Lung (tissue), 11 donors: ENCODE measurements at regions not wholly inside any gene's neighbourhood (a gene's known extent, or its start where the extent isn't known, plus 50 kb on each side); places are given as distances from the start of the nearest gene placed in this dataset.

Experiments
- ATAC-seq: fragments of 200-7000 bp; cut with Tn5 transposase; one replicate; pipeline ENCODE4 v1.9.1; 2020; ENCODE audit warnings: moderate number of reproducible peaks; ENCODE audit not compliant: insufficient read depth, low FRiP score
- DNase-seq, 3 donors: peaks; one replicate each; pipeline ENCODE4 v3.0.0-alpha.2; 2013 to 2017
- H3K27ac ChIP-seq, 2 donors: one replicate each; pipeline ENCODE4 v1.5.1; 2013; ENCODE audit warnings: mild to moderate bottlenecking in 2 of 2, moderate library complexity in 2 of 2, control low read depth in 1 of 2, inconsistent platforms in 1 of 2, low read depth in 1 of 2, low read length in 1 of 2
- H3K27me3 ChIP-seq, 3 donors: one replicate each; pipeline ENCODE4 v1.5.1; 2013; ENCODE audit warnings: low read length in 2 of 3; ENCODE audit not compliant: control insufficient read depth in 3 of 3, insufficient read depth in 3 of 3
- H3K36me3 ChIP-seq, 4 donors: one replicate each; pipeline ENCODE4 v1.5.1; 2013; ENCODE audit warnings: low read length in 4 of 4, mild to moderate bottlenecking in 1 of 4, moderate library complexity in 1 of 4; ENCODE audit not compliant: control insufficient read depth in 4 of 4, insufficient read depth in 4 of 4
- H3K4me1 ChIP-seq, 5 donors: one replicate each; pipeline ENCODE4 v1.5.1; 2013; ENCODE audit warnings: low read length in 5 of 5, mild to moderate bottlenecking in 2 of 5, moderate library complexity in 1 of 5; ENCODE audit not compliant: control insufficient read depth in 5 of 5, insufficient read depth in 5 of 5
- H3K4me3 ChIP-seq: one replicate; pipeline ENCODE4 v1.5.1; 2013; ENCODE audit warnings: mild to moderate bottlenecking, control low read depth, moderate library complexity
- H3K9ac ChIP-seq, 2 donors: one replicate each; pipeline ENCODE4 v1.5.1; 2013; ENCODE audit warnings: low read length in 2 of 2, control low read depth in 1 of 2; ENCODE audit not compliant: insufficient read depth in 1 of 2
- H3K9me3 ChIP-seq, 4 donors: one replicate each; pipeline ENCODE4 v1.5.1; 2013; ENCODE audit warnings: low read length in 3 of 4, mild to moderate bottlenecking in 1 of 4, moderate library complexity in 1 of 4; ENCODE audit not compliant: control insufficient read depth in 4 of 4, insufficient read depth in 3 of 4
- WGBS, 2 donors: extraction: QIAGEN DNeasy Blood & Tissue Kit; methylation state at CpG; one replicate each; pipeline ENCODE4 v1.1.7; 2013; 5-methylcytosine and 5-hydroxymethylcytosine counted together
- TF ChIP-seq, protein P1 (sequence below): IDR thresholded peaks from 2 replicates; pipeline ENCODE4 v1.5.1; 2012; ENCODE audit warnings: mild to moderate bottlenecking; ENCODE audit errors: control extremely low read depth, extremely low read depth
- donor health status: control.
- donor health status: control.
- donor health status: Bipolar disorder and iron deficiency.
- donor health status: healthy.
- donor health status: DM: yes; HTN: yes; CAD: no.

DNA sequence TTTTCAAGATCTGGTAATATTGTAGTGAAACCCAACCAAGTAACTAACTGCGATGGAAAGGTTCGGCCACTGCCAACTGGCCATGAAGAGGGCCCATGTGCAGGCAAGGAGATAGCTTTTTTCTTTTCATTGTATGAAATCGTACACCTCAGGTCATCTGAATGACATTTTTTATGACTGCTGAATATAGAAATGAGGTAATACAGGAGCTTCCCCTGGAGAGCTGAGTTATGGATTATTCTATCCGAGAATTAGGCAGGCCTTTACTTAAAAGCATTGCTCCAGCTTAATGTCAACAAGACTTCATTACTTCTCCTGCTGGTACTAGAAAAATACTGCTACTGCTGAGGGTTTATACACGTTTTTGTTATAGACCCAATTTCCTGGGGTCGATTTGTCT is 1215.6 kb downstream of the EFNB2 start:
- no peak for ATAC-seq
- no peaks in the 10 kb centered on the region for H3K9me3 ChIP-seq
- H3K9ac ChIP-seq, result no peak overlapping the region

DNA sequence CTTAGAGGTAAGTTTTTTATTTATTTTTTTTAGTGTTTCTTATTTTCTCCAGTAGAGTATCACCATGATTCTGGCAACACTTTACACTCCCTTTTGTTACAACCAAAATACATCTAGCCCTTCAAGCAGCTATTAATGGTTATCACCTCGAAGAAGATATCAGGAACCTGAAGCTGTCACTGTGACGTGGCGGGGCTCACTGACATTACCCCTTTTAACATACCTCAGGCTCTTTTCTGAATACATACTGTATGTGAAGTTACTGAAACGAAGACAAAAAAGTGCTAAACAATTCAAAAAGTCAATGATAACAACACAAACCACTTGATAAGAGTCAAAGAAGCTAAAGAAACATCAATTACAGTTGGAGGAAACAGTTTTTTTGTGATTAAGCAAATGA is 1218.7 kb downstream of the EFNB2 start:
- Histone ChIP-seq H3K4me1 (no peaks in the 10 kb centered on the region), H3K27me3 (no peaks in the 10 kb centered on the region), H3K9me3 (no peaks in the 10 kb centered on the region), H3K36me3 (no peaks in the 10 kb centered on the region), H3K27ac (no peak overlapping the region), H3K9ac (no peak overlapping the region), H3K4me3 (no peak overlapping the region)
- 79 to 91% methylated on average over 4 of the region's 4 CpGs for WGBS, 2 donors
- DNase-seq (no peak), ATAC-seq (no peak)
- TF ChIP-seq, protein P1, sequence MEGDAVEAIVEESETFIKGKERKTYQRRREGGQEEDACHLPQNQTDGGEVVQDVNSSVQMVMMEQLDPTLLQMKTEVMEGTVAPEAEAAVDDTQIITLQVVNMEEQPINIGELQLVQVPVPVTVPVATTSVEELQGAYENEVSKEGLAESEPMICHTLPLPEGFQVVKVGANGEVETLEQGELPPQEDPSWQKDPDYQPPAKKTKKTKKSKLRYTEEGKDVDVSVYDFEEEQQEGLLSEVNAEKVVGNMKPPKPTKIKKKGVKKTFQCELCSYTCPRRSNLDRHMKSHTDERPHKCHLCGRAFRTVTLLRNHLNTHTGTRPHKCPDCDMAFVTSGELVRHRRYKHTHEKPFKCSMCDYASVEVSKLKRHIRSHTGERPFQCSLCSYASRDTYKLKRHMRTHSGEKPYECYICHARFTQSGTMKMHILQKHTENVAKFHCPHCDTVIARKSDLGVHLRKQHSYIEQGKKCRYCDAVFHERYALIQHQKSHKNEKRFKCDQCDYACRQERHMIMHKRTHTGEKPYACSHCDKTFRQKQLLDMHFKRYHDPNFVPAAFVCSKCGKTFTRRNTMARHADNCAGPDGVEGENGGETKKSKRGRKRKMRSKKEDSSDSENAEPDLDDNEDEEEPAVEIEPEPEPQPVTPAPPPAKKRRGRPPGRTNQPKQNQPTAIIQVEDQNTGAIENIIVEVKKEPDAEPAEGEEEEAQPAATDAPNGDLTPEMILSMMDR, result no peak

More for the DNA sequence above, 1215.6 kb downstream of the EFNB2 start:
- H3K36me3 ChIP-seq, result no peaks in the 10 kb centered on the region
- peaks cover 0 to 3% (median 0%) of the 10 kb centered on the region in 3 donors for H3K27me3 ChIP-seq
- no peak overlapping the region for H3K27ac ChIP-seq
- H3K4me1 ChIP-seq, result no peaks in the 10 kb centered on the region
- DNase-seq, result no peak
- no peak overlapping the region for H3K4me3 ChIP-seq
- 76 to 88% methylated on average over 6 of the region's 6 CpGs for WGBS, 2 donors
- TF ChIP-seq, protein P1, result no peak

DNA sequence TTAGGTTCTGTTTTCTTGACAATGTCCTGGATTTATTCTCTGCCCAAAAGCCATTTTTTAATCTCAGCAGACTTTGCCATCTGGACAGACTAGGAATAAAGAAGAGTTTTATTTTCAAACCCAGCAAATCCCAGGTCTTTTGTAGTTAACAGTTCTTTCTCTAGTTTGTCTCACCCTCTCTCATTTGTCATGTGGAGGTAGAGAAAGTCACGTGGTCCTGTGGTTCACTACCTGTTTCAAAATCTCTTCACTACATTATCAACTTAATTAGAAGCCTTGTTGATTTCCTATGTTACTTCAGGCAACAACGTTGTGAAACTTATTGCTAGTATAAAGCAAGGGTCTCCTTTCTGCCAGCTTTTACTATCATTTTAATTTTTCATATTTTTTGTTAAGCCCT is 1222.6 kb downstream of the EFNB2 start:
- H3K36me3 ChIP-seq, result no peaks in the 10 kb centered on the region
- H3K9ac ChIP-seq, result no peak overlapping the region
- 72 to 74% methylated on average over 2 of the region's 2 CpGs for WGBS, 2 donors
- no peaks in the 10 kb centered on the region for H3K9me3 ChIP-seq
- no peak overlapping the region for H3K27ac ChIP-seq
- H3K4me1 ChIP-seq, result no peaks in the 10 kb centered on the region
- ATAC-seq (no peak), DNase-seq (no peak)
- no peaks in the 10 kb centered on the region for H3K27me3 ChIP-seq
- TF ChIP-seq, protein P1, result no peak
- H3K4me3 ChIP-seq, result no peak overlapping the region

DNA sequence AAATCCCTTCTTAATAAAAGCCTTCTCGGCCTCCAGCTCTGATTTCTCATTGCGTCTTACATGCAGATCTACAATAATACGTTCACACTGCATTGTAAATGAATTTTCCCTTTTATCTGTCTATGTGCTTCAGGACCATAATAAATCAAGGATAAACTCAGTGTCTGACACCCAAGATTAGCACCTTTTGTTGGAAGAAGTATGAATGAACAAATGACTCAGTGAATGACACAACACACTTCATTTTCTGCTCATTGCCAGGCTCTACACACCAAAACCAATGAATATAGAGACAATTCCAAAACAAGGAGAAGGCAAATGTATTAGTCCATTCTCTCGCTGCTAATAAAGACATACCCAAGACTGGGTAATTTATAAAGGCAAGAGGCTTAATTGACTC is 1224.4 kb downstream of the EFNB2 start:
- Histone ChIP-seq H3K27me3 (no peaks in the 10 kb centered on the region), H3K9me3 (no peaks in the 10 kb centered on the region), H3K4me1 (no peaks in the 10 kb centered on the region), H3K9ac (no peak overlapping the region), H3K36me3 (no peaks in the 10 kb centered on the region), H3K27ac (no peak overlapping the region), H3K4me3 (no peak overlapping the region)
- no peak for ATAC-seq
- TF ChIP-seq, protein P1, result no peak
- WGBS, 2 donors, result 96% methylated on average over 4 of the region's 4 CpGs
- no peak for DNase-seq
